ENCODE measurements at regions not wholly inside any gene's neighbourhood (a gene's known extent, or its start where the extent isn't known, plus 50 kb on each side); places are given as distances from the start of the nearest gene placed in this dataset.
"Not testable (repeated sequence)": the region's sequence is repeated elsewhere in the genome, so short reads cannot be mapped to it uniquely, and the experiment has no call there.

DNA sequence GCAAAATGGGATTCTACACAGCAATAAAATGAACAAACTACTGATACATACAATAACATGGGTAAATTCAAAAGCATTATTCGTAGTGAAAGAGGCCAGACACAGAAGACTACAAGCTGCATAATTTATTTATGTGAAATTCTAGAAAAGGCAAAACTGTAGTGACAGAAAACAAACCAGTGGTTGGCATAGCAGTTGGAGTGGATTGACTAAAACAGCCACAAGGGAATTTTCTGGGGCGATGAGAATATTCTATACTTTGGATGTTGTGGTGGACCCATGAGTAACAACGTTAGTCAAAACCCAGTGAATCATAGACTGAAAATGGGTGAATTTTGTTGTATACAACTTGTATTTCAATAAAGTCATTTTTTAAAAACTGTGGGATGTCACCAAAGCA, 63.2 kb upstream of the RPL38 start:
- peak; percentile 41 for FAIRE-seq
- TF ChIP-seq, protein P1, sequence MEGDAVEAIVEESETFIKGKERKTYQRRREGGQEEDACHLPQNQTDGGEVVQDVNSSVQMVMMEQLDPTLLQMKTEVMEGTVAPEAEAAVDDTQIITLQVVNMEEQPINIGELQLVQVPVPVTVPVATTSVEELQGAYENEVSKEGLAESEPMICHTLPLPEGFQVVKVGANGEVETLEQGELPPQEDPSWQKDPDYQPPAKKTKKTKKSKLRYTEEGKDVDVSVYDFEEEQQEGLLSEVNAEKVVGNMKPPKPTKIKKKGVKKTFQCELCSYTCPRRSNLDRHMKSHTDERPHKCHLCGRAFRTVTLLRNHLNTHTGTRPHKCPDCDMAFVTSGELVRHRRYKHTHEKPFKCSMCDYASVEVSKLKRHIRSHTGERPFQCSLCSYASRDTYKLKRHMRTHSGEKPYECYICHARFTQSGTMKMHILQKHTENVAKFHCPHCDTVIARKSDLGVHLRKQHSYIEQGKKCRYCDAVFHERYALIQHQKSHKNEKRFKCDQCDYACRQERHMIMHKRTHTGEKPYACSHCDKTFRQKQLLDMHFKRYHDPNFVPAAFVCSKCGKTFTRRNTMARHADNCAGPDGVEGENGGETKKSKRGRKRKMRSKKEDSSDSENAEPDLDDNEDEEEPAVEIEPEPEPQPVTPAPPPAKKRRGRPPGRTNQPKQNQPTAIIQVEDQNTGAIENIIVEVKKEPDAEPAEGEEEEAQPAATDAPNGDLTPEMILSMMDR (IDR thresholded peaks at IDR 0.05; ENCODE audit: insufficient read depth, missing control alignments): no peak
- no peak for DNase-seq (ENCODE audit: insufficient read length, low spot score)

DNA sequence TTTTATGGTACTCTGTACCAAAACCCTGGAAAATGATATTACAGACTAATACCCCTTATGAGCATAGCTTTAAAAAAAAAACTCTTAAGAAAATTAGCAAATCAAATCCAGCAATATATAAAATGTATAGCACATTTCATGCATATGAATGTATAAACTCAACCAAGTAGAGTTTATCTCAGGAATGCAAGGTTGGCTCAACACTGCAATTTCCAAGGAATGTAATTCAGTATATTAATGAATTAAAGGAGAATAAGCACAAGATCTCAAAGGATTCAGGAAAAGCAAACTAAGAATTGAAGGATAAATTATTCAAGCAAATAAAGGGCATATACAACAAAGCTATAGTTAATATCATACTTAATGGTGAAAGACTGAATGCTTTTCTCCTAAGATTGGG, 61.9 kb upstream of the RPL38 start:
- FAIRE-seq (peak; percentile 21), DNase-seq (ENCODE audit: insufficient read length, low spot score) (no peak)
- TF ChIP-seq, protein P1 (IDR thresholded peaks at IDR 0.05; ENCODE audit: insufficient read depth, missing control alignments): no peak

DNA sequence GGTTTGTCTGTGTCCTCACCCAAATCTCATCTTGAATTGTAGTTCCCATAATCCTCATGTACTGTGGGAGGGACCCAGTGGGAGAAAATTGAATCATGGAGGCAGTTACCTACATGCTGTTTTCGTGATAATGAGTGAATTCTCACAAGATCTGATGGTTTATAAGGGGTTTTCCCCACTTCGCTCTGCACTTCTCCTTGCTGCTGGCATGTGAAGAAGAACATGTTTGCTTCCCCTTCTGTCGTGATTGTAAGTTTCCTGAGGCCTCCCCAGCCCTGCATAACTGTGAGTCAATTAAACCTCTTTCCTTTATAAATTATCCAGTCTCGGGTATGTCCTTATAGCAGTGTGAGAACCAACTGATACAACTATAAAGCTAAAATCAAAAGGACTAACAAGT, 60.2 kb upstream of the RPL38 start:
- not testable (repeated sequence) for DNase-seq (ENCODE audit: insufficient read length, low spot score); FAIRE-seq

DNA sequence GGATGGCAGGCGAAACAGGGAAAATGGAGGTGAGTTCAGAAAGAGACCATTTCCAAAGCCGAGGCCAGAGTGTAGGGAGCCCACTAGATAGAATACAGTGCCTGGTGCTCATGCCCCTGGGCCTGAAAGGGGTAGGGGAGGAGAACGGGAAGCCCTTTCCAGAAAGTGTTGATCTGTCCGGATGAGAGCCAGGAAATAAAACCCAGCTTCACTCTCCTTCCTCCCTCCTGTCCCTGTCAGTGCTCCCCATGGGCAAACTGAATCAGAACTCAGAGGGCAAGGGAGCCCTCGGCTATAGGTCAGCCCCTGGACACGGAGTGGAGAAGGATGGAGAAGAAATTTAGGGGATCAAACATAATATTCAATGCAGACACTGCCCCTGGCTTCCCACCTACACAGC, 57.7 kb upstream of the RPL38 start:
- DNase-seq (ENCODE audit: insufficient read length, low spot score) (no peak), FAIRE-seq (no peak)
- TF ChIP-seq, protein P1 (IDR thresholded peaks at IDR 0.05; ENCODE audit: insufficient read depth, missing control alignments): no peak

DNA sequence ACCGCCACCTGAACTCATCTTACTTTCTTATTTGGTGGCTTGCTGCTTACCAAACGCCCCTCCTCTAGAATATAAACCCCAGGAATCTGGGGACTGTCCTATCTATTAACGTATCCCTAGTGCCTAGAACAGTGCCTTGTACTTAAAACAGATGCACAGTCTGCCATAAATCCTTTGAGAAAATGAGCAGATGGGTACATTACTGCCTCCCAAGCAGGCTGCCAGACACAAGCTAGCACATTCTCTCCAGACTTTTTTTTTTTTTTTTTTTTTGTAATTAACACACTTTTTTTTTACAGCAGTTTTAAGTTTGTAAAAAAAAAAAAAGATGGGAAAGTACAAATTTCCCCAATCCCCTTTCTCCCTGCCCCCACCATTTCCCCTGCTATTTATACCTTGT, 57.3 kb upstream of the RPL38 start:
- no peak for DNase-seq (ENCODE audit: insufficient read length, low spot score)
- FAIRE-seq: no peak

DNA sequence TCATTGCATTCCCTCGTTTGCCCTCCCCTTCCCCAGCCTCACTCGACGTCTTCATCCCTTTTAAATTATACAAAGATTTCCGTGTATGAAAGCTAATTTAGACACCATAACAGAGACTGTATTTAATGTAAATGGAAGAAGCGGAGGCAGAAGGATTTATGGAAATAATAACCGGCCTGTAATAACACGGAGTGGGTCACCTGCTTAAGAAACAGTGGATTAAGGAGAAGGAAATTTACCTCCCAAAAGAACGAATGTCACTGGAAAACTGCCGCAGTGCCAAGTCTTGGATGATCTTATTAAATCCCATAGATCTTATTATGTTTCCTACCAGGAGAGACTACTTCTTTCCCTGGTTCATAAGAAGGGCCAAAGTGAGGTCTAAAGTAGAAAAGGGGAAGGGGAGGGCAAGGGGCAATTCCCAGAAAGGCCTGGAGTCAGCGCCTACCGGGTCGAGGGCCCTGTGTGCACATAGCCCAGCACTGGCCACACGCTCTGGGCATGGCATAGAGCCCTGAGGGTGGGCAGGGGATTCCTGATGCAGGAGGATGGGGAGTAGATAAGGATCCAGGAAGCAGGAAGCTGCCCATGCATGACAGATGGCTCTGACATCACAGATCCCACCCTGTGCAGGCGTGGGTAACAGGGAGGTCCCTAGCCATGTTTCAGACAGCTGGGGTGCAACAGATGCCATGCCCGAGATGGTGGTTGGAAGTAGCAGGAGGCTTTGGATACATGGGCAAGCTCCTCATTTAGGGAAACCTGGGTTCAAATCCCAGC, 56.2 kb upstream of the RPL38 start:
- TF ChIP-seq, protein P1 (IDR thresholded peaks at IDR 0.05; ENCODE audit: insufficient read depth, missing control alignments): no peak
- FAIRE-seq (no peak), DNase-seq (ENCODE audit: insufficient read length, low spot score) (no peak)

More for the DNA sequence above, 57.3 kb upstream of the RPL38 start:
- TF ChIP-seq, protein P1 (IDR thresholded peaks at IDR 0.05; ENCODE audit: insufficient read depth, missing control alignments): no peak

DNA sequence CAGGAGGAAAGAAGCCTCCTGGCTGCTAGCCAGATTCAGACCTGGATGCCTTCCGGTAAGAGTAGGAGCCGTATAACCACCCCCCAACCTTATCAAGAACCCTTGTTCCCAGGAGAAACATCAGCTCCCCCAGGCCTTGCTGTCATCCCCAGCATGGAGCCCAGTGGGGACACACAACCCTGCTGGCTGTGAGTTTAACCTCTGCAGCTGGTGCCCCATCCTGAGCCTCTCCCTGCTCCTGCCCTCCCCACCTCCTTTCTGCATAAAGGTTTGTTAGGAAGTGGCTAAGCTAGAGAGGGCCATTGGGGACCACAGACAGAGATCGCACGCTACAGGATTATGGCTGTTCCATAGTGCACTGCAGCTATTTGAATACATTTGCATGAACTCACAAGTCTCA, 55.5 kb upstream of the RPL38 start:
- FAIRE-seq (no peak), DNase-seq (ENCODE audit: insufficient read length, low spot score) (no peak)
- TF ChIP-seq, protein P1 (IDR thresholded peaks at IDR 0.05; ENCODE audit: insufficient read depth, missing control alignments): no peak
